ENCODE measurements at regions not wholly inside any gene's neighbourhood (a gene's known extent, or its start where the extent isn't known, plus 50 kb on each side); places are given as distances from the start of the nearest gene placed in this dataset.

GRCh38 chrX:140229191-140229590, 263.9 kb upstream of the CXorf66 start:
- TF ChIP-seq HMG20A (CRISPR knock-in tag; conservative IDR thresholded peaks at IDR 0.05) (no peak), XRCC3 (IDR thresholded peaks at IDR 0.05) (no peak), MYC (IDR thresholded peaks at IDR 0.05; ENCODE audit: low read depth, low read length) (no peak), MYC (CRISPR knock-in tag; IDR thresholded peaks at IDR 0.05; ENCODE audit: borderline replicate concordance, low read depth) (no peak), STAG1 (CRISPR knock-in tag; IDR thresholded peaks at IDR 0.05; ENCODE audit: borderline replicate concordance) (no peak), TAL1 (IDR thresholded peaks at IDR 0.05) (no peak), ZNF143 (CRISPR knock-in tag; IDR thresholded peaks at IDR 0.05) (no peak), ZNF655 (CRISPR knock-in tag; IDR thresholded peaks at IDR 0.05) (no peak), EHMT2 (IDR thresholded peaks at IDR 0.05) (no peak), SNRNP70 (optimal IDR thresholded peaks at IDR 0.05; ENCODE audit: low read depth, low read length) (no peak), E2F4 (CRISPR knock-in tag; IDR thresholded peaks at IDR 0.05; ENCODE audit: low read depth) (no peak), ZNF184 (CRISPR knock-in tag; IDR thresholded peaks at IDR 0.05) (no peak), NR2C2 (CRISPR knock-in tag; IDR thresholded peaks at IDR 0.05) (no peak), NR2C2 (tag; IDR thresholded peaks at IDR 0.05) (no peak), ZNF253 (CRISPR knock-in tag; conservative IDR thresholded peaks at IDR 0.05) (no peak)
- TF ChIP-seq, protein P1, sequence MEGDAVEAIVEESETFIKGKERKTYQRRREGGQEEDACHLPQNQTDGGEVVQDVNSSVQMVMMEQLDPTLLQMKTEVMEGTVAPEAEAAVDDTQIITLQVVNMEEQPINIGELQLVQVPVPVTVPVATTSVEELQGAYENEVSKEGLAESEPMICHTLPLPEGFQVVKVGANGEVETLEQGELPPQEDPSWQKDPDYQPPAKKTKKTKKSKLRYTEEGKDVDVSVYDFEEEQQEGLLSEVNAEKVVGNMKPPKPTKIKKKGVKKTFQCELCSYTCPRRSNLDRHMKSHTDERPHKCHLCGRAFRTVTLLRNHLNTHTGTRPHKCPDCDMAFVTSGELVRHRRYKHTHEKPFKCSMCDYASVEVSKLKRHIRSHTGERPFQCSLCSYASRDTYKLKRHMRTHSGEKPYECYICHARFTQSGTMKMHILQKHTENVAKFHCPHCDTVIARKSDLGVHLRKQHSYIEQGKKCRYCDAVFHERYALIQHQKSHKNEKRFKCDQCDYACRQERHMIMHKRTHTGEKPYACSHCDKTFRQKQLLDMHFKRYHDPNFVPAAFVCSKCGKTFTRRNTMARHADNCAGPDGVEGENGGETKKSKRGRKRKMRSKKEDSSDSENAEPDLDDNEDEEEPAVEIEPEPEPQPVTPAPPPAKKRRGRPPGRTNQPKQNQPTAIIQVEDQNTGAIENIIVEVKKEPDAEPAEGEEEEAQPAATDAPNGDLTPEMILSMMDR (IDR thresholded peaks at IDR 0.05 in 2 of 3, conservative IDR thresholded peaks at IDR 0.05 in 1 of 3; ENCODE audit: insufficient read depth in 2 of 3, low read depth in 1 of 3, low read length in 3 of 3): no peak
